HG02798 (cell line): ENCODE measurements at regions not wholly inside any gene's neighbourhood (a gene's known extent, or its start where the extent isn't known, plus 50 kb on each side); places are given as distances from the start of the nearest gene placed in this dataset.
A peak's percentile ranks its signal among the peaks of the same experiment; 100 is the strongest.

ENCODE experiments used
- ATAC-seq: cut with Tn5 transposase; IDR thresholded peaks from one replicate; pipeline ENCODE4 v1.9.1; 2021; ENCODE audit warnings: mild to moderate bottlenecking; ENCODE audit not compliant: unreplicated experiment, poor library complexity

GRCh38 chr6:165744555-165745228, 81.7 kb upstream of the PDE10A start:
- peak; percentile 65 for ATAC-seq

DNA sequence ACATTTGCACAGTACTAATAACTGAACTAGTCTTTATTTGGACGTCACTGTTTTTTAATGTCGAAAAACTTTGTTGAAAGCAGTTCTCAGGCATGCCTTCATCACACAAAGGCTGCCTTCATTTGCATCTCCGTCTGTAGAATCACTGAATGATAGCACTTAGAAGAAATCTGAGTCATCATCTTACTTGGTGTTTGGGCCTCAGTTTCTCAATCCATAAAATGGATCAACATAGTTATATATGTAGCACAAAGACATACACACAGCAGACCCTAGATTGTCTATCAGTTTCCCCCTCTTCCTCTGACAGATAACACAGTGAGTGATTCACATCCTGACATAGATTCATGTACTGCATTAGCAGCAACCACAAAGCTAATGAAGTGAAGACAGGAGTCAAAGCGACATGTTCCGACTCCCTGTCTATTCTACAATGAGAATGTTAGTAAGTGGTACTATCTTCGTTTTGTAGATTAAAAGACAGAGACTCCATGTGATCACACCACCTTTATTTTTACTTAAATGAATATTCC, 80.4 kb upstream of the PDE10A start:
- ATAC-seq, result no peak

GRCh38 chr6:165742047-165742446, 79.0 kb upstream of the PDE10A start:
- no peak for ATAC-seq

DNA sequence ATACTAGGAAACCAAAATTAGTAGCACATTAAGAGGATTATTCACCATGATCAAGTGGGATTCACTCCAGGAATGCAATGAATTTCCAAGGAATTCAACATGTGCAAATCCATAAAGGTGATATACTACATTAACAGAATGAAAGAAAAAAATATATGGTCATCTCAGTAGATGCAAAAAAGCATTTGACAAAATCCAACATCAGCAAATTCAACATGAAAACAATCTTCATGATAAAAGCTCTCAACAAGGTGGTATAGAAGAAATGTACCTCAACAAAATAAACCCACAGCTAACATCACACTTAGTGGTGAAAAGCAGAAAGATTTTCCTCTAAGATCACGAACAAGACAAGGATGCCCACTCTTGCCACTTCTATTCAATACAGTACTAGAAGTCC, 74.4 kb upstream of the PDE10A start:
- no peak for ATAC-seq

DNA sequence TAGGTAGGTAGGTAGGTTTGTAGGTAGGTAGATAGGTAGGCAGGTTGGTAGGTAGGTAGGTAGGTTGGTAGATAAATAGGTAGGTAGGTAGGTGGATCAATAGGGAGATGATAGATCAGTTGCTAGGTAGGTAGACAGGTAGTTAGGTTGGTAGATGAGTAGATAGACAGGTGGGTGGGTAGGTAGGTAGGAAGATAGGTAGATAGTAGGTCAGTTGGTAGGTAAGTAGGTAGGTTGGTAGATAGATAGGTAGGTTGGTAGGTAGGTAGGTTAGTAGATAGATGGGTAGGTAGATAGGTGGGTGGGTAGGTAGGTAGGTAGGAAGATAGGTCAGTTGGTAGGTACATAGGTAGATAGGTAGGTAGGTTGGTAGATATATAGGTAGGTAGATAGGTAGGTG, 72.0 kb upstream of the PDE10A start:
- no peak for ATAC-seq

DNA sequence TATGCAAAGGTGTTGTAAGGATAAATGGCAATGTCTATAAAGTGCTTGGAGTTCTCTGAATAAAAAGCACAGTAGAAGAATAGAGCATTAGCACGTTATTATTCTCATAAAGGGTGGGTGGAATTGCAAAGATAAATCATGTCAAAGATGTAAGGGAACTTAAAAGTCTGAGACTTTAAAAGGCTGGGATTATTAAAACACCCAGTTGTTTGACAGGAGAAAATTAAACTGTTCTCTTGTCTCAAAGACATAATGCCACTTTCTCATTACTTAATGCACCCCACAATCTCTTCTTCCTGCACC, 70.4 kb upstream of the PDE10A start:
- ATAC-seq, result no peak

DNA sequence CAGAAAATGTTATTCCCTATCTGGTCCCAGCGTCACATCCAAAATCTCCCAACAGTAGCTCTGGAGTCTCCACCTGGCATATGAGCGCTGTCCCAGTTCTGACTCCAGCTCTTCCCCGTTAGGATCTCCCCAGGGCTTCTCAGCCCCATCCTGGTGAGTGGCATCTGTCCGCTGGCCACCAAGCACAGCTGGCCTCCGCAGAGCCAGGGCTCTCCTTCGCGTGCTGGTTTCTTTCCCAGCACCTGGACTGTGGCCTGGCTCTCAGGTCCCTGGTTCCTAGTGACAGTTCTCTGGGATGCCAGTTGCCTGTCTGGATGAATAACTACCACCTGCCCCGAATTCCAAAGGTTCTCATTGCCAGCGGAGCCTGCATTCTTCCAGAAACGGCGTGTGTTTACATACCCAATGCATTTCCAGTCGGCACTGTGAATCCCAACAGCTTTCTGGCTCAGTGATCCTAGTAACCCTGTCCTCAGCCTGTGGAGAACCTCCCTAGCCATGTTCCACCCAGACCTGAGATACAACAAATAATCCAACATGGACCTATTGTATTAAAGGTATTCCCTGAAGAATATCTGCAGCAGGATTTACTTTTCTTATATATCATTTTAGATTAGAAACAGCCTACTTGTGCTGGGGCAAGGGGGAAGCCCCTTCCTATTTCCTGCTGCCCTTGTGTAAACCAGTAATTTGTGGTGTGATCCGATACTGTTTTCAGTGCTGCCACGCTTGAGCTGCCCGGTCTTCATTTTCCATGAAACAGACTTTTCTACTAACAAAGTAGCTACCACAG, 69.9 kb upstream of the PDE10A start:
- peak; percentile 83 for ATAC-seq

GRCh38 chr6:165729307-165729936, 66.4 kb upstream of the PDE10A start:
- peak; percentile 53 for ATAC-seq

GRCh38 chr6:165728216-165728615, 65.2 kb upstream of the PDE10A start:
- ATAC-seq, result no peak

- no peak for ATAC-seq
Observed at GRCh38 chr6:165726965-165727381, 63.9 kb upstream of the PDE10A start.

GRCh38 chr6:165726290-165726875, 63.3 kb upstream of the PDE10A start:
- ATAC-seq, result no peak

- no peak for ATAC-seq
Observed at GRCh38 chr6:165725201-165725600, 62.2 kb upstream of the PDE10A start.

DNA sequence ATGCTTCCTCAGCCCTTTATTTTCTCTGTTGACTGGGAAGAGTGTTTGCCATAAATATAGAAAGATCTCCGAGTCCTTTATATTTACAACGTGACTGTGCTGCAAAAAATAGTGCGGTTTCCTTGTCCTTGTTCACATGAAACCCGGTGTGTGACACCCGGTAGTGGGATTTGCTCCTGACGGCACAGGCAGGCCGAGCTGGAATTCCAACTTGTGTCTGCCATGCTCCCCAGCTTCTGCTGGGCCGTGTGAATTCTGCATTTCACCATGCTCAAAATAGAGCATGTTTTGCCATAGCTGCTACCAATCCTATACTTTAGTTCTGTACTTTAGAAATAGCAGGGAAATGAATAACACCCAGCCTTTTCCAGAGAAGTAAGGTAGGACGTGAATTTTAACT, 60.3 kb upstream of the PDE10A start:
- ATAC-seq, result no peak

DNA sequence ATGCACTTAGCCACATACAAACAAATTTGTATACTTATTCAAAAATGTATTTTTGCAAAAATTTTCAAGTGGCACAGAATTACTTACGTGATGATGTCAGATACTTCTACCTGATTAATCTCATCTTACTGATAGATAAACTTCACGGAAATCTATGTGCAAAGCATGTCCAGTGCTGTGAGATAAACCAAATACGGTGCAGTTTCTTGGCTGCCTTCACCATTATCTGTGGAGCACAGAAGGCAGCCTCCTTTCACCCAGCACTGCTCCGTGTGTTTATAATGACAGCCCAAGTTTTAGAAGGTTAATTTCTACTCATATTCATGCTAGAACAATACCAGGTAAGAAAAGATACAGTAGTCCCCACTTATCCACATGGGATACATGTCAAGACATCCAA, 59.0 kb upstream of the PDE10A start:
- ATAC-seq, result no peak

DNA sequence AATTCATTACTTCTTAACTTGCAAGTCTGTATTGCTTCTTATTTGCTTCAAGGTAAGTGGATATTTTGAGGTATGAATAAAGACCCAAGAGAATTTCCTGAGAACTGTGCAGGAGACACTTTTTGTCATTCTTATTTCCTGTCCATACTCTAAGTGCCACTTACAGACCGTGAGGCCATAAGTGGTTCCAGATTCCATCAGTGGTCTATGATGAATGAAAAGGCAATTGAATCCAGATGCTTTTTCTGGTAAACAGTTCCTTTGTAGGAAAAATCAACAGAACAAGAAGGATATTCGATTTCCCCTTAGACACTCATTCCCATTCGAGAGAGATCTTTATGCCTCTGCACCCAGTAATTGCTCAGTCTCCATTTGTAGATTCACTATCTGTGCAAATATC, 58.3 kb upstream of the PDE10A start:
- no peak for ATAC-seq

- ATAC-seq, result no peak
Observed at GRCh38 chr6:165718491-165718891, 55.5 kb upstream of the PDE10A start.

GRCh38 chr6:165717732-165718465, 54.9 kb upstream of the PDE10A start:
- no peak for ATAC-seq

DNA sequence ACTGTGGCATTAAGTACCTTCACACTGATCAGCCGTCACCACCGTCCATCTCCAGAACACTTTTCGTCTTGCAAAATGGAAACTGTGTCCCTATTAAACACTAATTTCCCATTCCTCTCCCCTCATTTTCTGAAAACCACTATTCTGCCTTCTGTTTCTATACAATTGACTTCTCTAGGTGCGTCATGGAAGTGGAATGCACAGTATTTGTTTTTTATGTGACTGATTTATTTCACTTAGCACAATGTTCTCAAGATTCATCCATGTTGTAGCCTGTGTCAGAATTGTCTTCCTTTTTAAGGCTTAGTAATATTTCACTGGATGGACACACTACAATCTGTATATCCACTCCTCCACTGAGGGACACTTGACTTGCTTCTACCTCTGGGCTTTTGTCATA, 53.8 kb upstream of the PDE10A start:
- no peak for ATAC-seq

GRCh38 chr6:165715428-165715827, 52.4 kb upstream of the PDE10A start:
- no peak for ATAC-seq

DNA sequence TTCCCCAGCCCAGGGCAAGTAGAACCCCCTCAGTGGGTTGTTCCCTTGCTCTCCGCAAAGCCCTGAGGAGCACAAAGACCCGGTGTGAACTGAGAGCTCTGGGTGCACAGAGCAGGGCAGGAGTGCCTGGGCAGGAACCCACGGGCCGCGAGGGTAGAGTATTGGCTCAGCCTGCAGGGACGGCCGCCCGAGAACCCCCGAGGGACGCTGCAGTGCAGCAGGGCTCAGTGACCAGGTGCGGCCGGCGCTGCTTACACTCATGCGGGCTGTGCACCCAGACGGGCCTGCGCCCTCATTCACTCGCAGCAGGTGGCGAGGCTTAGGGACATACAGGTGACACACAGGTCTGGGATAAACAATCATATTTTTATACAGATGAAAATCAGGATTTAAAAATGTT, 51.9 kb upstream of the PDE10A start:
- ATAC-seq, result no peak
